Transverse colon (tissue), 4 donors: ENCODE measurements at regions not wholly inside any gene's neighbourhood (a gene's known extent, or its start where the extent isn't known, plus 50 kb on each side); places are given as distances from the start of the nearest gene placed in this dataset.

Source experiments
- CTCF ChIP-seq, 5 experiments: fragments of 200-600 bp in 3 of 5; fragments of 450-650 bp in 2 of 5; sonication (generic) in 3 of 5; IDR thresholded peaks; 1 replicate in 2 of 5; 2 replicates in 3 of 5; pipeline ENCODE4 v1.5.1; 2016 to 2017; ENCODE audit warnings: antibody characterized with exemption in 5 of 5, inconsistent platforms in 3 of 5, mild to moderate bottlenecking in 2 of 5, moderate library complexity in 1 of 5
- EP300 ChIP-seq: sonication (generic); formaldehyde crosslinking; IDR thresholded peaks from one replicate; pipeline ENCODE4 v1.6.1; 2017; ENCODE audit warnings: antibody characterized with exemption, low read depth
- POLR2A ChIP-seq: fragments of 450-650 bp; IDR thresholded peaks from one replicate; pipeline ENCODE4 v1.6.1; 2016; ENCODE audit warnings: antibody characterized with exemption, mild to moderate bottlenecking, moderate library complexity
- POLR2AphosphoS5 ChIP-seq, 3 donors: sonication (generic); formaldehyde crosslinking; IDR thresholded peaks; one replicate each; pipeline ENCODE4 v1.6.1; 2016; ENCODE audit warnings: antibody characterized with exemption in 3 of 3

- TF ChIP-seq EP300 (no peak), POLR2A (no peak), POLR2AphosphoS5 (IDR thresholded peaks at IDR 0.05) (no peak), CTCF (IDR thresholded peaks at IDR 0.05) (no peak)
These were observed 118.3 kb upstream of the FGGY start for GRCh38 chr1:59178339-59179187.
